Smooth muscle cell (in vitro differentiated cells): ENCODE measurements at regions not wholly inside any gene's neighbourhood (a gene's known extent, or its start where the extent isn't known, plus 50 kb on each side); places are given as distances from the start of the nearest gene placed in this dataset.
A peak's percentile ranks its signal among the peaks of the same experiment; 100 is the strongest.

Source experiments
- DNase-seq: peaks from one replicate; lab custom pipeline; 2025; ENCODE audit not compliant: unreplicated experiment; lab: John Stamatoyannopoulos, UW
- H2AFZ ChIP-seq: fragments of 200-600 bp; sonication (generic); 2 replicates; pipeline ENCODE4 v1.6.0; 2016; ENCODE audit warnings: antibody characterized with exemption, low read depth, mild to moderate bottlenecking
- H3F3A ChIP-seq: fragments of 200-600 bp; sonication (generic); 2 replicates; pipeline ENCODE4 v1.6.0; 2017; ENCODE audit warnings: antibody characterized with exemption, low read depth
- H3K27ac ChIP-seq: fragments of 200-600 bp; sonication (generic); 2 replicates; pipeline ENCODE4 v1.5.1; 2016; ENCODE audit warnings: low read depth, mild to moderate bottlenecking
- H3K27me3 ChIP-seq: fragments of 200-600 bp; sonication (generic); 2 replicates; pipeline ENCODE4 v1.6.1; 2016; ENCODE audit warnings: low read depth, mild to moderate bottlenecking
- H3K36me3 ChIP-seq: fragments of 200-600 bp; sonication (generic); 2 replicates; pipeline ENCODE4 v1.5.1; 2016; ENCODE audit warnings: low read depth
- H3K4me1 ChIP-seq: fragments of 200-600 bp; sonication (generic); 2 replicates; pipeline ENCODE4 v1.5.1; 2016; ENCODE audit warnings: low read depth
- H3K4me2 ChIP-seq: fragments of 200-600 bp; sonication (generic); 2 replicates; pipeline ENCODE4 v1.6.0; 2016; ENCODE audit warnings: mild to moderate bottlenecking
- H3K4me3 ChIP-seq: fragments of 200-600 bp; sonication (generic); 2 replicates; pipeline ENCODE4 v1.5.1; 2016; ENCODE audit warnings: mild to moderate bottlenecking
- H3K79me2 ChIP-seq: fragments of 200-600 bp; sonication (generic); 2 replicates; pipeline ENCODE4 v1.6.0; 2016; ENCODE audit warnings: low read depth, mild to moderate bottlenecking
- H3K9ac ChIP-seq: fragments of 200-600 bp; sonication (generic); 2 replicates; pipeline ENCODE4 v1.6.0; 2016; ENCODE audit warnings: low read depth
- H3K9me3 ChIP-seq: fragments of 200-600 bp; sonication (generic); replicated peaks from 2 replicates; pipeline ENCODE4 v1.5.1; 2016; ENCODE audit warnings: low read depth
- H4K20me1 ChIP-seq: fragments of 200-600 bp; sonication (generic); 2 replicates; pipeline ENCODE4 v1.6.0; 2016; ENCODE audit warnings: low read depth
- WGBS: methylation state at CpG from one replicate; pipeline ENCODE4 v1.1.7; 2016; ENCODE audit warnings: low lambda C conversion rate; 5-methylcytosine and 5-hydroxymethylcytosine counted together
- TF ChIP-seq, protein P1 (sequence below): fragments of 200-600 bp; sonication (generic); IDR thresholded peaks from 2 replicates; pipeline ENCODE4 v1.5.1; 2017; ENCODE audit warnings: borderline replicate concordance, mild to moderate bottlenecking, antibody characterized with exemption; ENCODE audit not compliant: insufficient read depth, poor library complexity, severe bottlenecking

DNA sequence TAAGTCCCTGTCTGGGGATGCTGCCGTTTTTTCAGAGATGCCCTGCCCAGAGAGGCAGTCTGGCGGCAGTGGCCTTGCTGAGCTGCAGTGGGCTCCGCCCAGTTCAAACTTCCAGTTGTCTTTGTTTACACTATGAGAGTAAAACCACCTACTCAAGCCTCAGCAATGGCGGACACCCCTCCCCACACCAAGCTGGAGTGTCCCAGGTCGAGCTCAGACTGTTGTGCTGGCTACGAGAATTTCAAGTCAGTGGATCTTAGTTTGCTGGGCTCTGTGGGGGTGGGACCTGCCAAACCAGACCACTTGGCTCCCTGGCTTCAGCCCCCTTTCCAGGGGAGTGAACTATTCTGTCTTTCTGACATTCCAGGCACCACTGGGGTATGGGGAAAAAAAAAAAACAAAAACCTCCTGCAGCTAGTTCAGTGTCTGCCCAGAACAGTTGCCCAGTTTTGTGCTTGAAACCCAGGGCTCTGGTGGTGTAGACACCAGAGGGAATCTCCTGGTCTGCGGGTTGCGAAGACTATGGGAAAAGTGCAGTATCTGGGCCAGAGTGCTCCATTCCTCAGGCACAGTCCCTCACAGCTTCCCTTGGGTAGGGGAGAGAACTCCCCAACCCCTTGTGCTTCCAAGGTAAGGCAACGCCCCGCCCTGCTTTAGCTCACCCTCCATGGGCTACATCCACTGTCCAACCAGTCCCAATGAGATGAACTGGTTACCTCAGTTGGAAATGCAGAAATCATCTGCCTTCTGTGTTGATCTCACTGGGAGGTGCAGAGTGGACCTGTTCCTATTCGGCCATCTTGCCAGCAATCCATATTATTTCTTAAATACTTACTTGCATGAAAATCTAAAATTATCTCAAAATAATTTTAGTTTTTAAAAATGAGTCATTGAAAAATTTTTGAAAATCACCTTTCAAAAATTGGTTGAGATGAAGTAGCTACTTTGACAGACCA, 338.0 kb downstream of the OSR1 start:
- peak overlapping the region; percentile 61 for H2AFZ ChIP-seq
- H3K36me3 ChIP-seq, result no peaks in the 10 kb centered on the region
- H3K9ac ChIP-seq, result peak overlapping the region; percentile 62
- peak overlapping the region; percentile 68 for H3K4me2 ChIP-seq
- no peaks in the 10 kb centered on the region for H3K79me2 ChIP-seq
- no peaks in the 10 kb centered on the region for H3K9me3 ChIP-seq
- H4K20me1 ChIP-seq, result no peaks in the 10 kb centered on the region
- DNase-seq, result no peak
- peaks cover 19% of the 10 kb centered on the region for H3K4me1 ChIP-seq
- TF ChIP-seq, protein P1, sequence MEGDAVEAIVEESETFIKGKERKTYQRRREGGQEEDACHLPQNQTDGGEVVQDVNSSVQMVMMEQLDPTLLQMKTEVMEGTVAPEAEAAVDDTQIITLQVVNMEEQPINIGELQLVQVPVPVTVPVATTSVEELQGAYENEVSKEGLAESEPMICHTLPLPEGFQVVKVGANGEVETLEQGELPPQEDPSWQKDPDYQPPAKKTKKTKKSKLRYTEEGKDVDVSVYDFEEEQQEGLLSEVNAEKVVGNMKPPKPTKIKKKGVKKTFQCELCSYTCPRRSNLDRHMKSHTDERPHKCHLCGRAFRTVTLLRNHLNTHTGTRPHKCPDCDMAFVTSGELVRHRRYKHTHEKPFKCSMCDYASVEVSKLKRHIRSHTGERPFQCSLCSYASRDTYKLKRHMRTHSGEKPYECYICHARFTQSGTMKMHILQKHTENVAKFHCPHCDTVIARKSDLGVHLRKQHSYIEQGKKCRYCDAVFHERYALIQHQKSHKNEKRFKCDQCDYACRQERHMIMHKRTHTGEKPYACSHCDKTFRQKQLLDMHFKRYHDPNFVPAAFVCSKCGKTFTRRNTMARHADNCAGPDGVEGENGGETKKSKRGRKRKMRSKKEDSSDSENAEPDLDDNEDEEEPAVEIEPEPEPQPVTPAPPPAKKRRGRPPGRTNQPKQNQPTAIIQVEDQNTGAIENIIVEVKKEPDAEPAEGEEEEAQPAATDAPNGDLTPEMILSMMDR, result no peak
- no peaks in the 10 kb centered on the region for H3K27me3 ChIP-seq
- H3K4me3 ChIP-seq, result no peak overlapping the region
- 61% methylated on average over 11 of the region's 11 CpGs for WGBS
- peak overlapping the region; percentile 94 for H3K27ac ChIP-seq
- H3F3A ChIP-seq, result peaks cover 12% of the 10 kb centered on the region

DNA sequence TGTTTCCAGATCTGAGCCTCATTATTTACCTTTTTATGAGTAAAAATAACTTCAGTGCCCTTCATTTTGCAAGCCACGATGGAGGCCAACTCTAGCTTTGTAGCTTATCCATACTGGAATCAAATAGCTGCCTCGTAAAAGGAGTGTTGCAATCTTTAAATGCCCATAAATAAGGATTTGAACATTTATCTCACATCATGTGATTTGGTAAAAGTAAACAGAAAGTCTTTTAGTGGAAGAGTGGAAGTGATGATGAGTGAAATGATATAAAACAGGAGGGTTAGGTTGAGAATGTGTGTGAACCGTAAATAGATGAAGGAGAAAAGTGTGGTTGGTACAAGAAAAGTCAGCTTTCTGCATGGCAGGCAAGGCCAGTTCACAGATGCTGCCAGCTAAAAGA, 348.9 kb downstream of the OSR1 start:
- 10% methylated on average over 3 of the region's 3 CpGs for WGBS
- H4K20me1 ChIP-seq, result no peaks in the 10 kb centered on the region
- H3K9ac ChIP-seq, result no peak overlapping the region
- peaks cover 14% of the 10 kb centered on the region for H3F3A ChIP-seq
- H3K4me2 ChIP-seq, result peak overlapping the region; percentile 27
- H3K36me3 ChIP-seq, result no peaks in the 10 kb centered on the region
- H3K27ac ChIP-seq, result peak overlapping the region; percentile 13
- H3K4me1 ChIP-seq, result no peaks in the 10 kb centered on the region
- H3K4me3 ChIP-seq, result no peak overlapping the region
- TF ChIP-seq, protein P1, result no peak
- H3K79me2 ChIP-seq, result no peaks in the 10 kb centered on the region
- H3K27me3 ChIP-seq, result no peaks in the 10 kb centered on the region
- no peak for DNase-seq
- H2AFZ ChIP-seq, result peak overlapping the region; percentile 6
- no peaks in the 10 kb centered on the region for H3K9me3 ChIP-seq

DNA sequence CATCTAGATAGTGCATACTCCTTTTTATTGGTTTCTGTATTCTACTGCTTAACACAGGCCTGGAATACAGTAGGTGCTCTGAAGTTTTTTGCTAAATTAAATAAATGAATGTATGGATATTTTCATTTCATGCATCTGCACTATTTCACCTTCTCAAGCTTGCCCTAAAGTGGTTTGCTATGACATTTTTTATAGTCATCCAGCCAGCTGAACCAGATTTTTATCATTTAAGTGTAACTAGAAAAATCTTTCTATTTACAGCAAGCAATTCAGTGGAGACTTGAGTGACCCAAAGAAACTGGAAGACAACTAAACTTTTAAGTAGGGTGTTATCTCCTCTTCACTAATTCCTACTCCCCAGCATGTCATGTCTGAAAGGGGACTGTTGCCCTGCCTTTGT, 354.9 kb downstream of the OSR1 start:
- Histone ChIP-seq H3K4me2 (peak overlapping the region; percentile 26), H3K27ac (peak overlapping the region; percentile 11), H3K9me3 (no peaks in the 10 kb centered on the region), H3K79me2 (no peaks in the 10 kb centered on the region), H3K9ac (no peak overlapping the region), H4K20me1 (no peaks in the 10 kb centered on the region), H3K36me3 (no peaks in the 10 kb centered on the region), H3K27me3 (no peaks in the 10 kb centered on the region), H2AFZ (peak overlapping the region; percentile 58), H3F3A (peaks cover 13% of the 10 kb centered on the region), H3K4me3 (no peak overlapping the region), H3K4me1 (peaks cover 3% of the 10 kb centered on the region)
- TF ChIP-seq, protein P1, result no peak
- no peak for DNase-seq
